Epithelial cell of esophagus (primary cell): ENCODE measurements at regions not wholly inside any gene's neighbourhood (a gene's known extent, or its start where the extent isn't known, plus 50 kb on each side); places are given as distances from the start of the nearest gene placed in this dataset.

Experiments used
- DNase-seq: peaks from one replicate; pipeline ENCODE4 v3.0.0; 2010; ENCODE audit warnings: low read depth
- H3K4me3 ChIP-seq: 2 replicates; pipeline ENCODE4 v1.5.1; 2011; ENCODE audit warnings: mild to moderate bottlenecking, low read length, control low read depth
- TF ChIP-seq, protein P1 (sequence below): IDR thresholded peaks from 2 replicates; pipeline ENCODE4 v1.5.1; 2011; ENCODE audit warnings: low read depth, mild to moderate bottlenecking, low read length, control low read depth, inconsistent platforms; ENCODE audit not compliant: insufficient read depth; ENCODE audit errors: missing control alignments

DNA sequence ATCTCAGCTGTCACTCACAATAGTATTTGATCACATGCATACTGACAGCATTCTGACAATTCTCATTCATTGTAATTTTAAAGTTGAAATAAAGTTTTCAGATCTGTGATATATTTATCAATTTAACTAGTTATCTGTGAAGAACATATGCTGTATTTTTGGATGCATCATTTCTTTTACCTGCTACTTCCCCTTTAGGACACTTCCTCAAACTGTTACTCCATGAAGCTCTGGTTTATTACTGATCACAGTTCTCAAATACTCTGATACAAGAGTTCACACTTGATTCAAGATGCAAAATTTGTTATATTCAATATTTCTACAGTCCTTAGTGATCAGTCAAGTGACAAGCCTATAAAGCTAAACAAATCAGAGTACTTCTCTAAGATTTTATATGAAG lies 1655.2 kb downstream of the LRRC4C start:
- TF ChIP-seq, protein P1, sequence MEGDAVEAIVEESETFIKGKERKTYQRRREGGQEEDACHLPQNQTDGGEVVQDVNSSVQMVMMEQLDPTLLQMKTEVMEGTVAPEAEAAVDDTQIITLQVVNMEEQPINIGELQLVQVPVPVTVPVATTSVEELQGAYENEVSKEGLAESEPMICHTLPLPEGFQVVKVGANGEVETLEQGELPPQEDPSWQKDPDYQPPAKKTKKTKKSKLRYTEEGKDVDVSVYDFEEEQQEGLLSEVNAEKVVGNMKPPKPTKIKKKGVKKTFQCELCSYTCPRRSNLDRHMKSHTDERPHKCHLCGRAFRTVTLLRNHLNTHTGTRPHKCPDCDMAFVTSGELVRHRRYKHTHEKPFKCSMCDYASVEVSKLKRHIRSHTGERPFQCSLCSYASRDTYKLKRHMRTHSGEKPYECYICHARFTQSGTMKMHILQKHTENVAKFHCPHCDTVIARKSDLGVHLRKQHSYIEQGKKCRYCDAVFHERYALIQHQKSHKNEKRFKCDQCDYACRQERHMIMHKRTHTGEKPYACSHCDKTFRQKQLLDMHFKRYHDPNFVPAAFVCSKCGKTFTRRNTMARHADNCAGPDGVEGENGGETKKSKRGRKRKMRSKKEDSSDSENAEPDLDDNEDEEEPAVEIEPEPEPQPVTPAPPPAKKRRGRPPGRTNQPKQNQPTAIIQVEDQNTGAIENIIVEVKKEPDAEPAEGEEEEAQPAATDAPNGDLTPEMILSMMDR, result no peak
- DNase-seq, result no peak
- H3K4me3 ChIP-seq, result no peak overlapping the region

DNA sequence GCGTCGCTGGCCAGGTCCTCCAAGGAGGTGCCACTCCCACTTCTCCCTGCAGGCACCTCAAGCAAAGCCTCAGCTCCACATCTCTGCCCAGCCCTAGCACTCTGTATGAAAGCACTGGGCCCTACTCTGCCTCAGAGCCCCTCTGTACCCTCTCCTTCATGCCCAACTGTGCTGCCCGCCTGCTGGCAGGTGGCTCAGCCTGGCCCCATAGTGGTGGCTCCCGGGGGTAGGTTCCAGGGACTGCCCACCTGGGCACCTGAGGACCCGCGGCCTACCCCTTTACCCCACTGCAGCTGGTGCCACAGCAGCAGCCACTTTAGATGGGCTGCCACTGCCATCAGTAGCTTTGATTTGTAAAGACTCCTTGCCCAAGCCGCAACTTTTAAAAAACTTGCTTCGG lies 1672.8 kb downstream of the LRRC4C start:
- DNase-seq, result no peak
- H3K4me3 ChIP-seq, result no peak overlapping the region
- TF ChIP-seq, protein P1, result no peak

DNA sequence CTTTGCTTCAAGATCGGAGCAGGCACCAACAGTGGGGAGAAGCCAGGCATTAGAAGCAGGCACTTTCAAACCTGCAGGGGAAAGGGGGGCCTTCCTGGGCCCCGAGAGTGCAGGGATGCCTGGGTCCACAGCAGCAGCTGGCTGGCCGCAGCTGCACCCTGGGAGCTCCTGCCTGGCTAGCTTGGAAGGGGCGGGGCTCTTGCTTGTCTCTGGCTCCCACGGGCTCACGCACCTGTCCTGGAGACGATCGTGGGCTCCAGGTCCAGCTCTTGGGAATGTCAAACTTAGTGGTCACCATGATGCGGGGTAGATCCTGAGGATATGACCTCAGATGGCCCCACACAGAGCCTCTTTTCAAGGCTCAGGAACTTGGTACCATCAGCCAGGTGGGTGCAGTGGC lies 1673.2 kb downstream of the LRRC4C start:
- TF ChIP-seq, protein P1, result no peak
- DNase-seq, result no peak
- no peak overlapping the region for H3K4me3 ChIP-seq

DNA sequence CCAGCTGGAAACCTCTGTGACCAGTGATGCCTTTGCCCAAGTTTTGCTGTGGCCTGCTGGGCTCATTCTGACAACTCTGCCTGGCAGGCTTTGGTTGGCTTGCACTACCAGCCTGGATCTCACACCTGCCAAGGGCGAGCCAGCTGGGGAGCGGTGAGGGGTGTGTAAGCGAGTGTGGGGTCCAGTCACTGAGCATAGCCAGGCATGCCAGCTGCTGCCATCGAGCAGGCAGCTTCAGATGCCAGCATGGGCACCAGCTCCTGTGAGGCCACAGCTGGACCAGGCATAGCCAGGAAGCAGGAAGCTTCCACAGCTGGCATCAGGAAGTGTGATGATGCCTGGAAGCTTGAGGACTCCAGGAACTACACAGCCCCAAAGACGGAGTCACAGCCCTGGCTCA lies 1674.6 kb downstream of the LRRC4C start:
- TF ChIP-seq, protein P1, result no peak
- no peak overlapping the region for H3K4me3 ChIP-seq
- no peak for DNase-seq

DNA sequence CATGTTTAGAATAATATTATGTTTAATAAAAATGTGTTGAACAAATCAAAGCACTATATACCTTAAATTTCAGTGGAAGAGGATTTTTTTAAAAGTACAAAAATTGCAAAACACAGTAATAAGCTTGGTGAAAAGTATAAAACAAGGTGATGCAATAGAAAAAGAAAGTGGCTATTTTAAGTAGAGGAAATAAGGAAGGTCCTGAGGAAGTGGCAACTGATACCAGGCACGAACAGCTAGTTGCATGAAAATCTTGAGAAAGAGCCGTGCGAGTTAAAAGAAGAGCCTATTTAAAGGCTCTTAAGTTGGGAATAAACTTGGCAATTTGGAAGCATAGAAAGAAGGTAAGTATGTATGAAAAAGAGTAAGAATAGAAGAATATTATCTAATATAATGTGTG lies 1679.3 kb downstream of the LRRC4C start:
- H3K4me3 ChIP-seq, result no peak overlapping the region
- TF ChIP-seq, protein P1, result no peak
- no peak for DNase-seq

DNA sequence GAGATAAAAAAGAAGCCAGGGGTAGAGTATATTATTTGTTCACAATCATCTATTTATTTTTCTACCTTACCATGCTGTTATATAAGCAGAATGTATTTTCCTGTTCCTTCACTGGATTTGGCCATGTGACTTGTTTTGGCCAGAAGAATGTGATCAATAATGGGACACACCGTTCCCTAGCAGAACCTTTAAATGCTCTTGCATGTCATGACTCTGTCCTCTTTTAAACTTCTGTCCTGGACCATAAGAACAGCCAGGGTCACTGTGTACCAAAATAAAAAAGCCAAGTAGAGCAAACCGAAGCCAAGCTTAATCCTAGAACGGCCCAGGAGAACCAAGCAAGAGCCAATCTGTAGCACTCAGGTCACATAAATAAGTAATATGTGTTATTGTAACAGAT lies 1682.4 kb downstream of the LRRC4C start:
- H3K4me3 ChIP-seq, result no peak overlapping the region
- no peak for DNase-seq
- TF ChIP-seq, protein P1, result no peak

DNA sequence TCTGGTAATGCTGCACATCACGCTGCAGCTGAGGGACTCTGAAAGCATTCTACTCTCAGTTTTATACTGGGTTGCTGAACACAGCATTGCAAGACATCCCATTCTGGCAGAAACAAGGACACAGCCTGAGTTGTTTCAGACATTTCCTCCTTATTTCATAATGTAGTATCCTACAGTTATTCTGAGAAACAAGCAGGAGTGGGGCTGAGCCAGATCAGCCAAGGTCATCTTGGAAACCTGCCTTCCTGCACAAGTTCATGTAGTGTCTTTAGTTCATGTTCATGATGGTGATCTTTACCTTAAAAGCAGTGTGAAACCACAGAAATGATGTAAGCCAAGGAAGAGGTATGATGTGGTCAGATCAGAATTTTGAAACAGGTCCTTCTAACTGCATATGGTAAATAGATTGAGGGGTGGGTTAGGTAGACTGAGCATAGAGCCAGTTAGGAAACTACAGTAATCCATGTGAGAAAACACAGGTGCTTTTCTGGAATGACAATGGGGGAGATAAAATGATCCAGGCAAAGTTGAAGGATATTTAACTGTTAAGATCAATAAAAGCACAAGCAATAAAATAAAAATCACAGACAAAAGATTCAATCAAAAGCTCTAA lies 1686.8 kb downstream of the LRRC4C start:
- no peak for DNase-seq
- no peak overlapping the region for H3K4me3 ChIP-seq
- TF ChIP-seq, protein P1, result no peak
